ENCODE measurements at regions not wholly inside any gene's neighbourhood (a gene's known extent, or its start where the extent isn't known, plus 50 kb on each side); places are given as distances from the start of the nearest gene placed in this dataset.

GRCh38 chr6:133764008-133764753 lies 124.7 kb upstream of the TCF21 start:
- H3K4me3 ChIP-seq (replicated peaks; ENCODE audit: insufficient read depth, low read length), result no peak overlapping the region
- no peak for DNase-seq (ENCODE audit: low read depth in 1 of 2, low spot score in 1 of 2)
- peaks cover 2% of the 10 kb centered on the region for H3K27me3 ChIP-seq (ENCODE audit: insufficient read depth, poor library complexity, severe bottlenecking)
- TF ChIP-seq POLR2AphosphoS5 (IDR thresholded peaks at IDR 0.05; ENCODE audit: low read depth) (no peak), GABPA (IDR thresholded peaks at IDR 0.05; ENCODE audit: low read depth) (no peak)
- no peak overlapping the region for H3K27ac ChIP-seq (replicated peaks)

GRCh38 chr6:133764754-133765208 lies 124.1 kb upstream of the TCF21 start:
- DNase-seq (ENCODE audit: low read depth in 1 of 2, low spot score in 1 of 2), result no peak
- H3K4me3 ChIP-seq (replicated peaks; ENCODE audit: insufficient read depth, low read length), result no peak overlapping the region
- H3K27ac ChIP-seq (replicated peaks), result no peak overlapping the region
- TF ChIP-seq POLR2AphosphoS5 (IDR thresholded peaks at IDR 0.05; ENCODE audit: low read depth), result no peak
- TF ChIP-seq GABPA (IDR thresholded peaks at IDR 0.05; ENCODE audit: low read depth), result no peak
- no peak for TF ChIP-seq REST (IDR thresholded peaks at IDR 0.05; ENCODE audit: insufficient replicate concordance, low read depth)
- no peak for TF ChIP-seq SPI1 (IDR thresholded peaks at IDR 0.05; ENCODE audit: borderline replicate concordance, low read depth)
- no peak for TF ChIP-seq CTCF (IDR thresholded peaks at IDR 0.05; ENCODE audit: insufficient read depth, low read length)
- H3K27me3 ChIP-seq (ENCODE audit: insufficient read depth, poor library complexity, severe bottlenecking), result peaks cover 2% of the 10 kb centered on the region

- Histone ChIP-seq H3K27me3 (ENCODE audit: insufficient read depth, poor library complexity, severe bottlenecking) (peaks cover 2% of the 10 kb centered on the region), H3K4me3 (replicated peaks; ENCODE audit: insufficient read depth, low read length) (no peak overlapping the region), H3K27ac (replicated peaks) (no peak overlapping the region)
- TF ChIP-seq REST (IDR thresholded peaks at IDR 0.05; ENCODE audit: insufficient replicate concordance, low read depth) (no peak), GABPA (IDR thresholded peaks at IDR 0.05; ENCODE audit: low read depth) (no peak), POLR2AphosphoS5 (IDR thresholded peaks at IDR 0.05; ENCODE audit: low read depth) (no peak), SPI1 (IDR thresholded peaks at IDR 0.05; ENCODE audit: borderline replicate concordance, low read depth) (no peak), CTCF (IDR thresholded peaks at IDR 0.05; ENCODE audit: insufficient read depth, low read length) (no peak)
- no peak for DNase-seq (ENCODE audit: low read depth in 1 of 2, low spot score in 1 of 2)
Measured at GRCh38 chr6:133767357-133767970, 121.4 kb upstream of the TCF21 start.

GRCh38 chr6:133768656-133769295 lies 120.1 kb upstream of the TCF21 start:
- Histone ChIP-seq H3K4me3 (replicated peaks; ENCODE audit: insufficient read depth, low read length) (no peak overlapping the region), H3K27me3 (ENCODE audit: insufficient read depth, poor library complexity, severe bottlenecking) (peaks cover 2% of the 10 kb centered on the region), H3K27ac (replicated peaks) (no peak overlapping the region)
- DNase-seq (ENCODE audit: low read depth in 1 of 2, low spot score in 1 of 2), result no peak
- TF ChIP-seq SPI1 (IDR thresholded peaks at IDR 0.05; ENCODE audit: borderline replicate concordance, low read depth) (no peak), REST (IDR thresholded peaks at IDR 0.05; ENCODE audit: insufficient replicate concordance, low read depth) (no peak), CTCF (IDR thresholded peaks at IDR 0.05; ENCODE audit: insufficient read depth, low read length) (no peak), POLR2AphosphoS5 (IDR thresholded peaks at IDR 0.05; ENCODE audit: low read depth) (no peak), GABPA (IDR thresholded peaks at IDR 0.05; ENCODE audit: low read depth) (no peak)

Measured in HL-60 (cell line).